HCT116 (cell line): ENCODE measurements at regions not wholly inside any gene's neighbourhood (a gene's known extent, or its start where the extent isn't known, plus 50 kb on each side); places are given as distances from the start of the nearest gene placed in this dataset.

Source experiments
- ATAC-seq: fragments of 200-7000 bp; cut with Tn5 transposase; 2 replicates; pipeline ENCODE4 v1.9.1; 2020; ENCODE audit warnings: mild to moderate bottlenecking, moderate library complexity
- BruUV-seq: library from RNA; stranded (reverse); fragments of 400-500 nt; replicated peaks from 2 replicates; lab custom pipeline; 2021; lab: Mats Ljungman, UMichigan
- CTCF ChIA-PET: fragments of 300-600 bp; sonication (Branson Sonifier 250); formaldehyde crosslinking; loops from one replicate; lab custom pipeline; 2021; ENCODE audit warnings: antibody characterized with exemption; lab: Charles Lee
- POLR2A ChIA-PET: fragments of 300-600, 350-600 bp; sonication (Branson Sonifier 250); formaldehyde crosslinking; loops from one replicate; lab custom pipeline; 2021; ENCODE audit warnings: antibody characterized with exemption; lab: Charles Lee
- RAD21 ChIA-PET, 2 experiments: fragments of 300-600 bp; sonication (Branson Sonifier 250); formaldehyde crosslinking; loops; one replicate each; lab custom pipeline; 2023; ENCODE audit warnings: low total read pairs in 2 of 2; ENCODE audit not compliant: uncharacterized antibody in 2 of 2, unreplicated experiment in 2 of 2, low non-redundant PET in 1 of 2; lab: Charles Lee
- DNase-seq: peaks from one replicate; pipeline ENCODE4 v3.0.0-alpha.2; 2010; ENCODE audit warnings: low read depth, low spot score
- H2AFZ ChIP-seq: fragments of 200-600 bp; shearing (Covaris generic), sonication (generic); 2 replicates; pipeline ENCODE4 v1.6.1; 2017; ENCODE audit warnings: low read depth, mixed run types, mixed read lengths, antibody characterized with exemption, low read length; ENCODE audit not compliant: poor library complexity, severe bottlenecking
- H3K27ac ChIP-seq: 2 replicates; pipeline ENCODE4 v1.5.1; 2012; ENCODE audit warnings: low read depth, low read length
- H3K27me3 ChIP-seq: fragments of 200-600 bp; sonication (generic); 2 replicates; pipeline ENCODE4 v1.6.1; 2016; ENCODE audit warnings: mixed run types, low read length, mixed read lengths; ENCODE audit not compliant: insufficient read depth
- H3K36me3 ChIP-seq, 2 experiments: fragments of 200-500 bp in 1 of 2; fragments of 200-600 bp in 1 of 2; sonication (Bioruptor generic) in 1 of 2; sonication (generic) in 1 of 2; 2 replicates each; pipeline versions ENCODE4 v1.5.1 to v1.6.1; 2014 to 2016; ENCODE audit warnings: low read length in 2 of 2, inconsistent platforms in 1 of 2, mixed read lengths in 1 of 2, mixed run types in 1 of 2; ENCODE audit not compliant: insufficient read depth in 2 of 2, control insufficient read depth in 1 of 2
- H3K4me1 ChIP-seq, 2 experiments: fragments of 200-600 bp in 1 of 2; sonication (generic) in 1 of 2; 2 replicates each; pipeline versions ENCODE4 v1.5.1 to v1.6.1; 2012 to 2017; ENCODE audit warnings: low read length in 2 of 2, inconsistent platforms in 1 of 2, mild to moderate bottlenecking in 1 of 2, mixed read lengths in 1 of 2, mixed run types in 1 of 2, moderate library complexity in 1 of 2; ENCODE audit not compliant: insufficient read depth in 2 of 2, control insufficient read depth in 1 of 2
- H3K4me2 ChIP-seq: fragments of 200-600 bp; sonication (generic); 2 replicates; pipeline ENCODE4 v1.6.1; 2017; ENCODE audit warnings: mixed run types, low read length, mixed read lengths
- H3K4me3 ChIP-seq, 2 experiments: fragments of 200-600 bp in 1 of 2; sonication (generic) in 1 of 2; replicated peaks in 1 of 2; 2 replicates each; pipeline ENCODE4 v1.5.1; 2011 to 2016; ENCODE audit warnings: low read length in 2 of 2, control low read depth in 1 of 2, low read depth in 1 of 2, mild to moderate bottlenecking in 1 of 2, mixed read lengths in 1 of 2, mixed run types in 1 of 2
- H3K79me2 ChIP-seq: fragments of 200-600 bp; sonication (generic); 2 replicates; pipeline ENCODE4 v1.6.1; 2017; ENCODE audit warnings: mild to moderate bottlenecking, mixed run types, low read length, moderate library complexity, mixed read lengths; ENCODE audit not compliant: insufficient read depth
- H3K9ac ChIP-seq: fragments of 200-600 bp; sonication (generic); 2 replicates; pipeline ENCODE4 v1.6.1; 2016; ENCODE audit warnings: low read length, mixed read lengths
- H3K9me2 ChIP-seq: fragments of 200-600 bp; sonication (generic), shearing (Covaris generic); 2 replicates; pipeline ENCODE4 v1.6.1; 2017; ENCODE audit warnings: mixed run types, mild to moderate bottlenecking, moderate library complexity; ENCODE audit not compliant: insufficient read depth
- H3K9me3 ChIP-seq, 2 experiments: fragments of 200-500 bp in 1 of 2; fragments of 200-600 bp in 1 of 2; sonication (Bioruptor generic) in 1 of 2; sonication (generic) in 1 of 2; 2 replicates each; pipeline ENCODE4 v1.6.1; 2014 to 2017; ENCODE audit warnings: low read length in 2 of 2, mixed read lengths in 2 of 2, inconsistent platforms in 1 of 2, low read depth in 1 of 2, mild to moderate bottlenecking in 1 of 2, mixed run types in 1 of 2, moderate library complexity in 1 of 2; ENCODE audit not compliant: control insufficient read depth in 1 of 2, insufficient read depth in 1 of 2
- H4K20me1 ChIP-seq: fragments of 200-600 bp; sonication (generic), shearing (Covaris generic); 2 replicates; pipeline ENCODE4 v1.6.1; 2017; ENCODE audit warnings: mixed run types, mild to moderate bottlenecking, moderate library complexity; ENCODE audit not compliant: insufficient read depth
- ATF3 ChIP-seq: IDR thresholded peaks from 2 replicates; pipeline ENCODE4 v1.6.1; 2012
- CBX3 ChIP-seq: IDR thresholded peaks from 2 replicates; pipeline ENCODE4 v1.6.1; 2012; ENCODE audit warnings: low read depth
- EZH2phosphoT487 ChIP-seq: fragments of 200-600 bp; IDR thresholded peaks from 2 replicates; pipeline ENCODE4 v1.6.1; 2018; ENCODE audit warnings: antibody characterized with exemption, borderline replicate concordance
- FOSL1 ChIP-seq: IDR thresholded peaks from 2 replicates; pipeline ENCODE4 v1.6.1; 2012; ENCODE audit warnings: low read depth
- JUND ChIP-seq: IDR thresholded peaks from 2 replicates; pipeline ENCODE4 v1.6.1; 2012
- MAX ChIP-seq: IDR thresholded peaks from 2 replicates; pipeline ENCODE4 v1.6.1; 2012
- POLR2A ChIP-seq: IDR thresholded peaks from 2 replicates; pipeline ENCODE4 v1.7.0; 2011; ENCODE audit warnings: borderline replicate concordance; ENCODE audit not compliant: insufficient read depth, insufficient read length; ENCODE audit errors: extremely low read depth
- POLR2AphosphoS5 ChIP-seq: IDR thresholded peaks from 2 replicates; pipeline ENCODE4 v1.6.1; 2011; ENCODE audit warnings: mild to moderate bottlenecking, low read depth, low read length, moderate library complexity
- RAD21 ChIP-seq: IDR thresholded peaks from 2 replicates; pipeline ENCODE4 v1.6.1; 2012; ENCODE audit warnings: low read depth, mild to moderate bottlenecking
- REST ChIP-seq: IDR thresholded peaks from 2 replicates; pipeline ENCODE4 v1.6.1; 2012; ENCODE audit warnings: low read depth
- SIN3A ChIP-seq: IDR thresholded peaks from 2 replicates; pipeline ENCODE4 v1.6.1; 2012; ENCODE audit warnings: low read depth
- SRF ChIP-seq: IDR thresholded peaks from 2 replicates; pipeline ENCODE4 v1.6.1; 2012; ENCODE audit warnings: low read depth
- TCF7L2 ChIP-seq: IDR thresholded peaks from 2 replicates; pipeline ENCODE4 v1.7.0; 2011; ENCODE audit warnings: borderline replicate concordance, inconsistent platforms; ENCODE audit not compliant: insufficient read depth, insufficient read length; ENCODE audit errors: extremely low read depth
- YY1 ChIP-seq: IDR thresholded peaks from 2 replicates; pipeline ENCODE4 v1.6.1; 2011; ENCODE audit warnings: low read length, low read depth, moderate library complexity, mild to moderate bottlenecking; ENCODE audit not compliant: insufficient replicate concordance; ENCODE audit errors: extremely low read depth
- ZBTB33 ChIP-seq: IDR thresholded peaks from 2 replicates; pipeline ENCODE4 v1.6.1; 2011; ENCODE audit warnings: mild to moderate bottlenecking, low read length, moderate library complexity; ENCODE audit not compliant: insufficient replicate concordance; ENCODE audit errors: extremely low read depth
- ZFX ChIP-seq: fragments of 450-650 bp; IDR thresholded peaks from 2 replicates; pipeline ENCODE4 v1.6.1; 2017
- ZNF274 ChIP-seq: fragments of 200-500 bp; sonication (Bioruptor generic); IDR thresholded peaks from 2 replicates; pipeline ENCODE4 v1.6.1; 2014; ENCODE audit warnings: mild to moderate bottlenecking, low read depth, low read length, inconsistent platforms
- intact Hi-C: fragments of 100-400 bp; cut with micrococcal nuclease; formaldehyde crosslinking; loops from 2 replicates; pipeline ENCODE4 v1.10.0; 2022

GRCh38 chr16:9257843-9258242, 166.4 kb downstream of the HAPSTR1 start:
- H3K9me2 ChIP-seq, result no peaks in the 10 kb centered on the region
- H3K4me1 ChIP-seq, result 0 out of 4 replicates have a peak, but pooled peaks cover 0 to 3% of the 10 kb centered on the region in 2 experiments
- RAD21 ChIA-PET, result no interaction called here
- ATAC-seq (no peak), DNase-seq (no peak)
- POLR2A ChIA-PET, result no interaction called here
- no peak overlapping the region for H3K27ac ChIP-seq
- H3K79me2 ChIP-seq, result no peaks in the 10 kb centered on the region
- TF ChIP-seq ZNF274 (no peak), EZH2phosphoT487 (no peak), RAD21 (no peak), ZFX (no peak), POLR2A (no peak), ATF3 (no peak), REST (no peak), YY1 (no peak), CBX3 (no peak), SIN3A (no peak), POLR2AphosphoS5 (no peak), MAX (no peak), SRF (no peak), TCF7L2 (no peak), JUND (no peak), FOSL1 (no peak), ZBTB33 (no peak)
- intact Hi-C loops, result loop anchor here (1.0 to 5.0 kb wide), 3 partner anchors 96 to 1251 kb away; no protein-coding TSS in a partner anchor
- H3K9ac ChIP-seq, result no peak overlapping the region
- no peak overlapping the region for H2AFZ ChIP-seq
- BruUV-seq, result no TSS peak
- no peak overlapping the region for H3K4me2 ChIP-seq
- peaks cover 9% of the 10 kb centered on the region for H3K27me3 ChIP-seq
- no peaks in the 10 kb centered on the region for H3K36me3 ChIP-seq
- CTCF ChIA-PET, result interaction anchor here (0.6 to 1.8 kb wide), 5 partner anchors 40 to 1480 kb away, joined by 3 to 12 read pairs (median 5); no protein-coding TSS in a partner anchor
- H3K4me3 ChIP-seq, result no peak overlapping the region
- no peaks in the 10 kb centered on the region for H3K9me3 ChIP-seq
- no peaks in the 10 kb centered on the region for H4K20me1 ChIP-seq
